Glomerular endothelial cell (primary cell): ENCODE measurements at regions not wholly inside any gene's neighbourhood (a gene's known extent, or its start where the extent isn't known, plus 50 kb on each side); places are given as distances from the start of the nearest gene placed in this dataset.
"Not testable (repeated sequence)": the region's sequence is repeated elsewhere in the genome, so short reads cannot be mapped to it uniquely, and the experiment has no call there.

Experiments used
- DNase-seq: peaks from one replicate; pipeline ENCODE4 v3.0.0-alpha.2; 2011; ENCODE audit warnings: low read depth, low spot score; ENCODE audit errors: extremely low read depth

DNA sequence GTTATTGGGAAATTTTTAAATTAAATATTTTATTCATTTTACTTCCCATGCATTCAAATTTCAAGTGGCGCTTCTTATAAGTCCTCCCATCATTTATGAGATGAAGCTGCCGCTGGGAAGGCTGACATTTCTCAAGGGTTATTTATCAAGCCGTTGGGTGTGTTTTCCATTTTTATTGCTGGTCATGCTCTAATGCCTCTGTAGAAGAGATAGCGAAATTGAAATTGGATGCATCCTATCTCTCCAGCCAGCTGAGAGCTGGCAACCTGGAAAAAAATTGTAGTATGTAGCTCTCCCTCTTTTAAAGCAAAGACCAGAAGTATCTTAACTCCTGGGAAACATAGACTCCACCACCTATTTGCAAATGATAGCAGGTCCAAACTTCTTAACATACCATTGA is 135.9 kb downstream of the C6orf118 start:
- no peak for DNase-seq

DNA sequence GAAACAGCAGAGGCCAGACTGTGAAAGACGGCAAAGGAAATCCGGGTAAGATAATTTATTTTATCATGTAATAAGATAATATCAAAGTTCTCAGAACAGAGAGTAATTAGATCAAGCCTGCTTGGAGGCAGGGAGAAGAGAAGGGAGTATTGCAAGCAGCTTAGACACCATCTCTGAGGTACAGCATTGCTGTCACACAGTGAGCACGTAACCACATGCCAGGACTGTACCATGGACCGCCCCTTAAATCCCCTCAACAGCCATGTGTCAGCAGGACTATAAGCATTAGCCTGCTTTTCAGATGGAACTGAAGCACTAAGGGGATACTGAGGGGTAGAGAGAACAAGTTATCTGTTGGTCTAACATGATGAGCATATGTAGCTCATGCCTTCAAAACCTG is 141.5 kb downstream of the C6orf118 start:
- DNase-seq, result no peak

GRCh38 chr6:165167311-165167710 is 142.1 kb downstream of the C6orf118 start:
- DNase-seq, result no peak

DNA sequence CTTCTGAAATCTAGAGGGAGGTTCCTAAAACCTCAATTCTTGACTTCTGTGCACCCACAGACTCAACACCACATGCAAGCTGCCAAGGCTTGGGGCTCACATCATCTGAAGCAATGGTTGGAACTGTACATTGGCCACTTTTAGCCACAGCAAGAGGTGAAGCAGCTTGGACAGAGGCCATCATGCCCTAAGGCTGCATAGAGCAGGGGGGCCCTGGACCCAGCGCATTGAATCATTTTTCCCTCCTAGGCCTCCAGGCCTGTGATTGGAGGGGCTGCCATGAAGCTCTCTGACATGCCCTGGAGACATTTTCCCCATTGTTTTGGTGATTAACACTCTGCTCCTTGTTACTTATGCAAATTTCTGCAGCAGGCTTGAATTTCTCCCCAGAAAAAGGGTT is 145.9 kb downstream of the C6orf118 start:
- DNase-seq, result no peak

- no peak for DNase-seq
Measured at GRCh38 chr6:165159460-165159859, 149.9 kb downstream of the C6orf118 start.

GRCh38 chr6:165146456-165146855 is 162.9 kb downstream of the C6orf118 start:
- no peak for DNase-seq

GRCh38 chr6:165135889-165136288 is 173.5 kb downstream of the C6orf118 start:
- no peak for DNase-seq

DNA sequence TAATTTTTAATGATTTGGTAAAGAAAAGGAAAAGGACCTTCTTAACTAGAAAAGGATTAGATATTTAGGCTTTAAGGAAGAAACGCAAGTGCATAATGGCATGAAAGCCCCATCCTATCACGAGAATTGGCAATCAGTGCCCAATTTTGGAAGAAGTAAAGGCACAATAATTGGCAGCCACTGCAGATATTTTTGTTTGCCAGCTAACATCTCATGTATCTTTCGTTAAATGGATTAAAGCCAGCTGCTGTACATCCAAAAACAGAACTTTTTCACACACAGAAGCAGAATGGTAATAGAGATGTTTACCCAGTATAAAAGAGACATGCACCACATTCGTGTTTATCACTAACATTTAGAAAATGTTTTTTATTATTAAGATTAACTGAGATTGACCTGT is 180.3 kb downstream of the C6orf118 start:
- no peak for DNase-seq

DNA sequence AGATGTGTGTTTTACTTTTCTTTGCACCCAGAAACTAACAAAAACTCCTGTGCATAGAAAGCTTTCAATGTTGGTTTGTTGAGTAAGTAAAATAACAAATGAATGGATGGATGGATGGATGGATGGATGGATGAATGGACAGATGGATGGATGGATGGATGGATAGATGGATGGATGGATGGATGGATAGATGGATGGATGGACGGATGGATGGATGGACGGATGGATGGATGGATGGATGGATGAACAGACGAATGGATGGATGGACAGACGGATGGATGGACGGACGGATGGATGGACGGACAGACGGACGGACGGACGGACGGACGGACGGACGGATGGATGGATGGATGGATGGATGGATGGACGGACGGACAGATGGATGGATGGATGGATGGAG is 181.7 kb downstream of the C6orf118 start:
- not testable (repeated sequence) for DNase-seq

DNA sequence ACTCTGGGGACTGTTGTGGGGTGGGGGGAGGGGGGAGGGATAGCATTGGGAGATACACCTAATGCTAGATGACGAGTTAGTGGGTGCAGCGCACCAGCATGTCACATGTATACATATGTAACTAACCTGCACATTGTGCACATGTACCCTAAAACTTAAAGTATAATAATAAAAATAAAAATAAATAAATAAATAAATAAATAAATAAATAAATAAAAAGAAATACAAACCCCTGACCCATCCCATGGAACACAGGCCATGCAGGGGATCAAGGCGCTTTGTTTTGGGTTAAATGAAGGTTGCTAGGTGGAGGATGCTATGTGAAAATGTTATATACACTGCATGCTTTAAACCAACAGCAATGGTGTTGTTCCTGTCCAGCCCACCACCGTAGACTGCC is 184.7 kb downstream of the C6orf118 start:
- not testable (repeated sequence) for DNase-seq

DNA sequence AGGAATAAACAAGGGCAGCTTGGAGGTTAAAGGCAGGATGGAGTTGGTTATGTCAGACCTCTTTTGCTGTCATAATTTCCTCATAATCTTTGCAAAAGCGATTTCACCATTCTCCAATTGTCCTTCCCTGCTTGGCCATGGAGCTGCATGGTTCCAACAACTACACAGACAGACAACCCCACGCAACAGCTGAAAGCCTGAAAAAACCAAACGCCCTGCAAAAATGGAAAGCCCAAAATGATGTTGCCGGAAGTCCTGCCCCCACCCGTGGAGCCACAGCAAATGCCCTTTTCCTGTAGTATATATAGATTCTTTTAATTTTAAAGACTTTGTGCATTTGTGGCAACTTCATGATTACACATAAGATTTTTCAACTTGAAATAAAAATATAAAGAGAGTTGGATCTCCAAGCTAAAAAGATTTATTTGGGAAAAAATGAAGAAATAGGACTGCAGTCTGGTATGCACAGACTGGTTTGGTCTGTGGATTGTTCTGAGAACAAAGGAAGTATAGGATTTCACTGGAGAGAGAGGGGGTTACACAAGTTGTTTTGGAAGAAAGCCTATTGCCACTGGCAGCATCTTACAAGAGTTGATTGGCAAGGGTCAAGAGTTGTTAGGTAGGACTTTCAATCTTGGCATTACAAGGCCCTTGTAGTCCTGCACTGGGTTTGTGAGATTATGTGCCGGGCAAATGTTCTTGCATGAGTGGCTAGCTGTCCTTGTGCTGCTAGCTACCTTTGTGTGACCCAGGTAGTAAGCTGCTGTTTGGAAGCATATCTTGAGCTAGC is 190.0 kb downstream of the C6orf118 start:
- DNase-seq, result no peak

- DNase-seq, result no peak
Measured at GRCh38 chr6:165118736-165119135, 190.7 kb downstream of the C6orf118 start.

DNA sequence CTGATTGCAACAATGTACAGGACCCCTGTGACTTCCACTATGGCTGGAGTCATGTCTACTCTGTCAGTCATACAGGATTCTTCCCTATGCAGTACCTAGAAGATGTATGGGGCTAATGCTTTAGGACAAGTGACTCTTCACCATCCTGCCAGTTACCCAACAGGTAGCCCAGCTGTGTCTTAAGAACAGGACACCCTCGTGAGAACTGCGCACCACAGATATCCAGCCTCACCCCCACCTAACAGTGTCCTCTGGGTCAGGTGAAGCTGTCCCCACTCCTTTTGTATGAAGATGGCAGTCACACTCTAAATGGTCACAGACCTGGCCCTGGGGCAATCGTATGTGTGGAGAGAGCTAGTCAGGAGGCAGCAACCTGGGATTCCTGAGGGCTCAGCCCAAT is 191.6 kb downstream of the C6orf118 start:
- no peak for DNase-seq

GRCh38 chr6:165117121-165117520 is 192.3 kb downstream of the C6orf118 start:
- no peak for DNase-seq

- DNase-seq, result no peak
Measured at GRCh38 chr6:165110860-165111259, 198.5 kb downstream of the C6orf118 start.

- DNase-seq, result no peak
Measured at GRCh38 chr6:165109011-165109410, 200.4 kb downstream of the C6orf118 start.

- DNase-seq, result no peak
Measured at GRCh38 chr6:165106261-165106660, 203.1 kb downstream of the C6orf118 start.

DNA sequence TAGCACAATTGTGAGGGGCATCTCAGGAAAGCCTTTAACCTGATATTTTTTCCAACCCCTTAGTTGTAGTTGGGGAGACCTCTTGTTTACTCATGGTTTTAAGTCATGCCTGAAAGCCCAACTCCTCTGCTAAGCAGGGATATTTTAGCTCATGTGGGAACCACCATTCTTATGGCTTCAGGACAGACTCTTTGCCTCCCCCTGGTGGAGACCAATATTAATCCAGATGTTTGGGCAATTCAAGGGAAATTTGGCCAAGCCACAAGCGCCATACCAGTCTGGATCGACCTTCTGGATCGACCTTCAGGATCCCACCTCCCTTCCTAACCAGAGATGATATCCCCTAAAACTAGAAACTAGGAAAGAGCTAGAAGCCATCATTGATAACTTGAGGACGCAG is 211.2 kb downstream of the C6orf118 start:
- no peak for DNase-seq

- DNase-seq, result no peak
Measured at GRCh38 chr6:165096868-165097267, 212.5 kb downstream of the C6orf118 start.

DNA sequence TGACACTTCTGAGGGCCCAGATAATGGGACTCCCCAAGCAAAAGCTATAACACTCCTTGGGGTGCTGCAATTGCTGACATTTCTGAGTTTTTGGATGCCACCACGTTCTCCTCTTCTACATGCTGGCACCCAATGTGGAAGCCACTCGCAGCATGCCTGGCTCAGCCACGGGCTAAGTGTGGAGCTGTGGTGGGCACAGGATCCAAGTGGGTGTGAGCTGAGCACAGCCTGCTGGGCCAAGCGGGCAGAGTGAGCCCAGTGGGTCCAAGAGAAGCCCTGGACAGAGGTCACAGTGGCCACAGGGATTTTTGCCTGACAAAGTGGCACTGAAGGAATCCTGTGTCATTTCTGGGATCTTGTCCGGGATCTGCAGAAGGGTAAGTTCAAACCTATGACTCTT is 213.2 kb downstream of the C6orf118 start:
- no peak for DNase-seq

DNA sequence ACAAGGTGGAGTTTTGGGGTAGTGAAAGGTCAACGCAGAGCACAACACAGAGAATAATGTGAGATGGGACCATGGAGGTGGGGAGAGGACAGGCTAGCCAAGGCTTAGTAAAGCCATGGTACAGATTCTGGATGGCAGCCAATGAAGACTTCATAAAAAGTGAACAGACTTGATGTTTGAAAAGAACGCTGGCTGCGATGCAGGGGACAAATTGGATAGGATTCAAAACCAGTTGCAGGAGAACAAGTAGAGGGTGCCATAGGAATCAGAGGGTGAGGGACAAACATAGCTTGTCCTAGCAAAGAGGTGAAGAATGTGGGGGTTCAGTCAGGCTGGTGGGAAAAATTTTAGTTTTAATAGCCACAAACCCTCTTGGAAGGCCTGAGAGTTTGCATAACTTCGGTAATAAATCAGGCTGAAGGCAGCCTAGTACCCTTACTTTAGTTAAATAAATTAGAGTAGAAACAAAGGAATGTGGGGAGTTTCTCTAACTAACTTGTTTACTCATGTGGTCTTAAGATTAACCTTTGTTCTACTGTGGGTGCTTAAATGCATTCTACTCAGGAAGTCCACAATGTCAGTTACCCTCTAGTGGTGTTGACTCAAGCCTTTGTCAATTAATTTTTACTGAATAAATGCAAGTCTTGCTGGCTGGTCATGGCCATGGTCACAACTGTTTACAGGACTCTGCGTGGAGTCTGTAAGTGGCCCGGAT is 216.4 kb downstream of the C6orf118 start:
- no peak for DNase-seq

- no peak for DNase-seq
Measured at GRCh38 chr6:165091121-165091785, 218.2 kb downstream of the C6orf118 start.
